Prostate gland (tissue), 2 donors: ENCODE measurements at regions not wholly inside any gene's neighbourhood (a gene's known extent, or its start where the extent isn't known, plus 50 kb on each side); places are given as distances from the start of the nearest gene placed in this dataset.

Experiments
- POLR2A ChIP-seq: fragments of 450-650 bp; IDR thresholded peaks from one replicate; pipeline ENCODE4 v1.6.1; 2016; ENCODE audit warnings: antibody characterized with exemption, mild to moderate bottlenecking
- TF ChIP-seq, protein P1 (sequence below), 4 experiments: fragments of 200-600 bp in 2 of 4; fragments of 450-650 bp in 2 of 4; sonication (generic) in 2 of 4; IDR thresholded peaks; 1 replicate in 3 of 4; 2 replicates in 1 of 4; pipeline ENCODE4 v1.5.1; 2016 to 2019; ENCODE audit warnings: antibody characterized with exemption in 4 of 4, mild to moderate bottlenecking in 2 of 4, moderate library complexity in 2 of 4

- TF ChIP-seq, protein P1, sequence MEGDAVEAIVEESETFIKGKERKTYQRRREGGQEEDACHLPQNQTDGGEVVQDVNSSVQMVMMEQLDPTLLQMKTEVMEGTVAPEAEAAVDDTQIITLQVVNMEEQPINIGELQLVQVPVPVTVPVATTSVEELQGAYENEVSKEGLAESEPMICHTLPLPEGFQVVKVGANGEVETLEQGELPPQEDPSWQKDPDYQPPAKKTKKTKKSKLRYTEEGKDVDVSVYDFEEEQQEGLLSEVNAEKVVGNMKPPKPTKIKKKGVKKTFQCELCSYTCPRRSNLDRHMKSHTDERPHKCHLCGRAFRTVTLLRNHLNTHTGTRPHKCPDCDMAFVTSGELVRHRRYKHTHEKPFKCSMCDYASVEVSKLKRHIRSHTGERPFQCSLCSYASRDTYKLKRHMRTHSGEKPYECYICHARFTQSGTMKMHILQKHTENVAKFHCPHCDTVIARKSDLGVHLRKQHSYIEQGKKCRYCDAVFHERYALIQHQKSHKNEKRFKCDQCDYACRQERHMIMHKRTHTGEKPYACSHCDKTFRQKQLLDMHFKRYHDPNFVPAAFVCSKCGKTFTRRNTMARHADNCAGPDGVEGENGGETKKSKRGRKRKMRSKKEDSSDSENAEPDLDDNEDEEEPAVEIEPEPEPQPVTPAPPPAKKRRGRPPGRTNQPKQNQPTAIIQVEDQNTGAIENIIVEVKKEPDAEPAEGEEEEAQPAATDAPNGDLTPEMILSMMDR (IDR thresholded peaks at IDR 0.05), result no peak
- no peak for TF ChIP-seq POLR2A
Measured at GRCh38 chr22:22141031-22141430, 103.6 kb upstream of the VPREB1 start.
